ENCODE measurements at regions not wholly inside any gene's neighbourhood (a gene's known extent, or its start where the extent isn't known, plus 50 kb on each side); places are given as distances from the start of the nearest gene placed in this dataset.
A peak's percentile ranks its signal among the peaks of the same experiment; 100 is the strongest.

- H3K4me3 ChIP-seq (ENCODE audit: low read depth, low read length) = no peak overlapping the region
- no peak for TF ChIP-seq CTCF (IDR thresholded peaks at IDR 0.05; ENCODE audit: insufficient read depth, low read depth, low read length)
- no peak for DNase-seq (ENCODE audit: low read depth)
Measured at GRCh38 chr5:93902288-93902687, 160.9 kb upstream of the POU5F2 start.

GRCh38 chr5:93899026-93899600 is 157.7 kb upstream of the POU5F2 start:
- DNase-seq (ENCODE audit: low read depth) = no peak
- no peak overlapping the region for H3K4me3 ChIP-seq (ENCODE audit: low read depth, low read length)
- peak; percentile 60 for TF ChIP-seq CTCF (IDR thresholded peaks at IDR 0.05; ENCODE audit: insufficient read depth, low read depth, low read length)

- no peak overlapping the region for H3K4me3 ChIP-seq (ENCODE audit: low read depth, low read length)
- peak; percentile 18 for DNase-seq (ENCODE audit: low read depth)
- peak; percentile 53 for TF ChIP-seq CTCF (IDR thresholded peaks at IDR 0.05; ENCODE audit: insufficient read depth, low read depth, low read length)
Measured at GRCh38 chr5:93894601-93895354, 153.4 kb upstream of the POU5F2 start.

- no peak for TF ChIP-seq CTCF (IDR thresholded peaks at IDR 0.05; ENCODE audit: insufficient read depth, low read depth, low read length)
Measured at GRCh38 chr5:93893075-93893474, 151.7 kb upstream of the POU5F2 start.

GRCh38 chr5:93892481-93892880 is 151.1 kb upstream of the POU5F2 start:
- DNase-seq (ENCODE audit: low read depth) = no peak
- H3K4me3 ChIP-seq (ENCODE audit: low read depth, low read length) = no peak overlapping the region
- no peak for TF ChIP-seq CTCF (IDR thresholded peaks at IDR 0.05; ENCODE audit: insufficient read depth, low read depth, low read length)

More at GRCh38 chr5:93893075-93893474, 151.7 kb upstream of the POU5F2 start:
- no peak for DNase-seq (ENCODE audit: low read depth)
- no peak overlapping the region for H3K4me3 ChIP-seq (ENCODE audit: low read depth, low read length)

- DNase-seq (ENCODE audit: low read depth) = no peak
- H3K4me3 ChIP-seq (ENCODE audit: low read depth, low read length) = no peak overlapping the region
- TF ChIP-seq CTCF (IDR thresholded peaks at IDR 0.05; ENCODE audit: insufficient read depth, low read depth, low read length) = no peak
Measured at GRCh38 chr5:93891491-93892480, 150.4 kb upstream of the POU5F2 start.
